Tibial nerve (tissue), 4 donors: ENCODE measurements at regions not wholly inside any gene's neighbourhood (a gene's known extent, or its start where the extent isn't known, plus 50 kb on each side); places are given as distances from the start of the nearest gene placed in this dataset.

Experiments
- EP300 ChIP-seq, 2 donors: sonication (generic); formaldehyde crosslinking; IDR thresholded peaks; one replicate each; pipeline ENCODE4 v1.6.1; 2017; ENCODE audit warnings: antibody characterized with exemption in 2 of 2, mild to moderate bottlenecking in 1 of 2
- POLR2A ChIP-seq, 2 donors: fragments of 450-650 bp; IDR thresholded peaks; one replicate each; pipeline ENCODE4 v1.6.1; 2017; ENCODE audit warnings: antibody characterized with exemption in 2 of 2, mild to moderate bottlenecking in 2 of 2, moderate library complexity in 2 of 2
- TF ChIP-seq, protein P1 (sequence below), 5 experiments: fragments of 200-600 bp in 3 of 5; fragments of 450-650 bp in 2 of 5; sonication (generic) in 3 of 5; IDR thresholded peaks; one replicate each; pipeline ENCODE4 v1.5.1; 2016 to 2019; ENCODE audit warnings: antibody characterized with exemption in 5 of 5, mild to moderate bottlenecking in 3 of 5, moderate library complexity in 2 of 5

DNA sequence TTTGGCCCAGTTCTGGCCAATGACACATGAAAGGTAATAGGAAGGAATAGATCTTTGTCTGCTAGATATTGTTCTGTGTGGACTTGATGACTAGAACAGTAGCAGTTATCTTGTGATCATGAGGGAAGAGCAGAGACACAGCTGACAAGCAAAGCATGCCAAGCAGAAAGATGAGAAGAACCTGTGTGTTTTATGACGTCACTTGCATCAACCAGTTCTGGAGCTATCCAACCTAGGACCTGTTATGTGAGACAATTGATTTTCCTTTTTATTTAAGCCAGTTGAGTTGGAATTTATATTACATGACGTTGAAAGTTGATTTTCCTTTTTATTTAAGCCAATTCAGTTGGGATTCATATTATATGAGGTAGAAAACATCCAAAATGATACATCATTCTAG, 143.2 kb downstream of the MCHR2 start:
- TF ChIP-seq POLR2A (IDR thresholded peaks at IDR 0.05) = no peak
- TF ChIP-seq, protein P1, sequence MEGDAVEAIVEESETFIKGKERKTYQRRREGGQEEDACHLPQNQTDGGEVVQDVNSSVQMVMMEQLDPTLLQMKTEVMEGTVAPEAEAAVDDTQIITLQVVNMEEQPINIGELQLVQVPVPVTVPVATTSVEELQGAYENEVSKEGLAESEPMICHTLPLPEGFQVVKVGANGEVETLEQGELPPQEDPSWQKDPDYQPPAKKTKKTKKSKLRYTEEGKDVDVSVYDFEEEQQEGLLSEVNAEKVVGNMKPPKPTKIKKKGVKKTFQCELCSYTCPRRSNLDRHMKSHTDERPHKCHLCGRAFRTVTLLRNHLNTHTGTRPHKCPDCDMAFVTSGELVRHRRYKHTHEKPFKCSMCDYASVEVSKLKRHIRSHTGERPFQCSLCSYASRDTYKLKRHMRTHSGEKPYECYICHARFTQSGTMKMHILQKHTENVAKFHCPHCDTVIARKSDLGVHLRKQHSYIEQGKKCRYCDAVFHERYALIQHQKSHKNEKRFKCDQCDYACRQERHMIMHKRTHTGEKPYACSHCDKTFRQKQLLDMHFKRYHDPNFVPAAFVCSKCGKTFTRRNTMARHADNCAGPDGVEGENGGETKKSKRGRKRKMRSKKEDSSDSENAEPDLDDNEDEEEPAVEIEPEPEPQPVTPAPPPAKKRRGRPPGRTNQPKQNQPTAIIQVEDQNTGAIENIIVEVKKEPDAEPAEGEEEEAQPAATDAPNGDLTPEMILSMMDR (IDR thresholded peaks at IDR 0.05) = no peak
- TF ChIP-seq EP300 (IDR thresholded peaks at IDR 0.05) = no peak
